ENCODE measurements at regions not wholly inside any gene's neighbourhood (a gene's known extent, or its start where the extent isn't known, plus 50 kb on each side); places are given as distances from the start of the nearest gene placed in this dataset.

DNA sequence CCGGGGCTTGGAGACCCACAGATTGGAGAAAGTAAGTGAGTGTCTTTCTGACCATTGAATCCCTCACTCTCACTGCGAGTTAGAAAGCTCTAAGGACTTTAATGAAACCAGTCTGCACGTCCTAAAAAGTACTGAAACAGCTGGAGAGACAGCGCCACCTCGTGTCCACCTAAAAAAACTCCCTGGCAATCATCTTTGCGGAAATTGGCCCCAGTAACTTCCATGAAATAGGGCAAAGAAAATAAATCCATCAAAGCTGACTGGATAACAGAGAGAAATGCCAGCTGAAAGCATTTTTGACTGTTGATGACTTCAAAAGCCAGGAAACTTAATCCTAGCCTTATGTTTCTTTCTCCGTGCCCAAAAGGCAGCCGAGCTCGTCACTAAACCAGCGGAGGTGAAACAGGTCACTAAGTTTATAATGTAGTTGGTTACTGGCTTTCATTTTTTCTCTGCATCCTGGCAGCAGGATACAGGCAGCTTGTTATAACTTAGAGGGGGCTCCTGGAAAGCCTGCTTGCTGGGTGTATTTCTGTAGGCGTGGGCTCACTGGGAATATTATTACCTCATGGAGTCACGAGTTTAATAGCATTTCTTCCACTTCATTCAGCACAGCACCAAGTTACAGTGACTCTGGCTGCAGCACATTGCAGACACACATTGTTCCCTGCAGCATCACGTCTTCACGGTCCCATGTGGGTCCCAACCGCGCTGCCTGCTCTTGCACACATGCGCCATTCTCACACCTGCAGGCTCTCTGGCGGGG is 266.5 kb downstream of the HRH4 start:
- no peaks in the 10 kb centered on the region for H3K27me3 ChIP-seq (ENCODE audit: control insufficient read depth, insufficient read depth, low read length, poor library complexity, severe bottlenecking)
- no peak overlapping the region for H3K27ac ChIP-seq (ENCODE audit: insufficient read depth, low read depth, low read length, poor library complexity, severe bottlenecking)
- H3K36me3 ChIP-seq (ENCODE audit: control insufficient read depth, insufficient read depth, low read length), result no peaks in the 10 kb centered on the region
- peaks cover 6% of the 10 kb centered on the region for H3K4me1 ChIP-seq (ENCODE audit: control insufficient read depth, insufficient read depth, low read length)
- 63 to 64% methylated on average over 18 of the region's 18 CpGs for WGBS, 2 experiments
- H3K9me3 ChIP-seq (ENCODE audit: control insufficient read depth, low read length), result no peaks in the 10 kb centered on the region
- no peak overlapping the region for H3K4me3 ChIP-seq (ENCODE audit: insufficient read depth, low read depth, low read length)

DNA sequence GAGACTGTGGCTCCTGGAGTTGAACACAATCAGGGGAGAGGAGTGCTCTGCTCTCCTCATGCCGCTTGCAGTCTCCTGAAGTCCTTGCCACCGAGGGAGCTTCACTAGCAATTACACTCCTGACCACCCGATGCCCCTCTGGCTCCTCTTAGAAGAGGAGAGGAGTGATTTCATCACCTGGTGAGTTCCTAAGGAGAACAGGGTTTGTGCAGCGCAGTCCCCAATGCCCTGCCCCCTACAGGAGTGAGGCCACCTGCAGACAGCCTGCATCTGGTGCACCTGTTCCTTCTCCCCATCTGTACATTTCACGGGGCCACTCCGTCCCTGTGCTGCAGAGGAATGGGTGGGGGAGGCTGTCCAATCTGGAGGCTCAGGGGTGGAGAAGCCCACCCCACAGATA is 267.2 kb downstream of the HRH4 start:
- no peak overlapping the region for H3K4me3 ChIP-seq (ENCODE audit: insufficient read depth, low read depth, low read length)
- H3K36me3 ChIP-seq (ENCODE audit: control insufficient read depth, insufficient read depth, low read length), result no peaks in the 10 kb centered on the region
- 65 to 77% methylated on average over 6 of the region's 6 CpGs for WGBS, 2 experiments
- no peak overlapping the region for H3K27ac ChIP-seq (ENCODE audit: insufficient read depth, low read depth, low read length, poor library complexity, severe bottlenecking)
- H3K4me1 ChIP-seq (ENCODE audit: control insufficient read depth, insufficient read depth, low read length), result peaks cover 6% of the 10 kb centered on the region
- no peaks in the 10 kb centered on the region for H3K9me3 ChIP-seq (ENCODE audit: control insufficient read depth, low read length)
- H3K27me3 ChIP-seq (ENCODE audit: control insufficient read depth, insufficient read depth, low read length, poor library complexity, severe bottlenecking), result no peaks in the 10 kb centered on the region

DNA sequence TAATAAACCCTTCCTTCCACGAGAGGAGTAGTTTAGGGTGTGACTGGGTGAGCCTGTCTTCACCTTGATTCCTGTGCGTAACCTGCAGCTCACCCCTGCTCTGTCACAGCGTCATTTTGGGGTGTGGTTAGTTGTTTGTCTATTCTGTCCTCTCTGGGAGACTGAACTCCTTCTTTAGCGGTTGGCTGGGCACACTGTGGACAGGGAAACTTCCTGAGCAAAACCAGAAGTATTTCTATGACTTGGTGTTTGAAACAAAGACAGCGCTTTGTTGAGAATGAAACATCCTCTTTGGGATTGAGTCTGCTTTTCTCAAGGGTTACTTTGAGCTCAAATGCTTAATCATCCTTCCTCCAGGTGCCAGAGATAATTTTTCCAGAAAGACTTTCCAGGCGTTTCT is 270.7 kb downstream of the HRH4 start:
- H3K9me3 ChIP-seq (ENCODE audit: control insufficient read depth, low read length), result no peaks in the 10 kb centered on the region
- WGBS, 2 experiments, result 94 to 96% methylated on average over 6 of the region's 6 CpGs

DNA sequence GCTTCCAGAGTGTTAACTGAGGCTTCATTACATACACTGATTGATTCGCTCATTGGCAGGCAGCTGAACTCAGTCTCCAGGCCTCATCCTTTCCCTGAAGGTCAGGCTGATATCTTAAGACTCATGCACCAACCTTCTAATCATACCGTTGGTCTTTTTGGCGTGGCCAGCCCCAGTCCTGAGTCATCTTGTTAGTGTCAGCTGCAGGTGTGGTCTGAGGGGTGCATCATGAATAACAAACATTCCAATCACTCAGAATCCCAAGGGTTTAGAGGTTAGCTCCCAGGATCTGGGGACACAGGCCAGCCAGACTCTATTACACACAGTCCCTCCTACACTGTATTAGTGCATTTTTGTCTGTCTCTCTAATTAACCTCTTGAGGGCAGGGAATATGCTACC is 271.5 kb downstream of the HRH4 start:
- WGBS, 2 experiments, result 81 to 90% methylated on average over 3 of the region's 3 CpGs
- H3K27ac ChIP-seq (ENCODE audit: insufficient read depth, low read depth, low read length, poor library complexity, severe bottlenecking), result no peak overlapping the region

More for the DNA sequence above, 270.7 kb downstream of the HRH4 start:
- H3K36me3 ChIP-seq (ENCODE audit: control insufficient read depth, insufficient read depth, low read length), result no peaks in the 10 kb centered on the region
- no peaks in the 10 kb centered on the region for H3K4me1 ChIP-seq (ENCODE audit: control insufficient read depth, insufficient read depth, low read length)
- no peaks in the 10 kb centered on the region for H3K27me3 ChIP-seq (ENCODE audit: control insufficient read depth, insufficient read depth, low read length, poor library complexity, severe bottlenecking)
- H3K4me3 ChIP-seq (ENCODE audit: insufficient read depth, low read depth, low read length), result no peak overlapping the region
- no peak overlapping the region for H3K27ac ChIP-seq (ENCODE audit: insufficient read depth, low read depth, low read length, poor library complexity, severe bottlenecking)

DNA sequence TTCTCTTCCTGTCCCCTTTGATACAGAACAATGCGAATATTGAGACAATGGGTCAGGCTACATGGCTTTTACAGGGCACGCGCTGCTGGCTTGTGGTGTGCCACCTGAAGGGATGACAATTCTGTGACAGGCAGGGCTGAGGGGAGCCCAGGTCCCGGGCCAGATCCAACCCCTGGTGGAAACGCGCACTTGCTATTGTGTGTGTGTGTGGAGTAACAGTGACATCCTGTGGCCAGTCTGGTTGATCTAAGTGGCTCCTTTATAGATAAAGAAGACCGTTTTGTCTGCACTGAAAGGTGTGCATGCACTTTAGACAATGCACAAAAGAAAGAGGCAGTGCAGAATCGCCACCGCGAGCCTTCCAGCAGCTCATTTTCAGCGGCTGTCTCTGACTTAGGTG is 273.6 kb downstream of the HRH4 start:
- no peak overlapping the region for H3K27ac ChIP-seq (ENCODE audit: insufficient read depth, low read depth, low read length, poor library complexity, severe bottlenecking)
- no peaks in the 10 kb centered on the region for H3K9me3 ChIP-seq (ENCODE audit: control insufficient read depth, low read length)
- H3K36me3 ChIP-seq (ENCODE audit: control insufficient read depth, insufficient read depth, low read length), result no peaks in the 10 kb centered on the region
- 83 to 86% methylated on average over 11 of the region's 11 CpGs for WGBS, 2 experiments
- no peaks in the 10 kb centered on the region for H3K27me3 ChIP-seq (ENCODE audit: control insufficient read depth, insufficient read depth, low read length, poor library complexity, severe bottlenecking)
- no peak overlapping the region for H3K4me3 ChIP-seq (ENCODE audit: insufficient read depth, low read depth, low read length)
- H3K4me1 ChIP-seq (ENCODE audit: control insufficient read depth, insufficient read depth, low read length), result no peaks in the 10 kb centered on the region

More for the DNA sequence above, 271.5 kb downstream of the HRH4 start:
- Histone ChIP-seq H3K4me1 (ENCODE audit: control insufficient read depth, insufficient read depth, low read length) (no peaks in the 10 kb centered on the region), H3K36me3 (ENCODE audit: control insufficient read depth, insufficient read depth, low read length) (no peaks in the 10 kb centered on the region), H3K4me3 (ENCODE audit: insufficient read depth, low read depth, low read length) (no peak overlapping the region), H3K27me3 (ENCODE audit: control insufficient read depth, insufficient read depth, low read length, poor library complexity, severe bottlenecking) (no peaks in the 10 kb centered on the region), H3K9me3 (ENCODE audit: control insufficient read depth, low read length) (no peaks in the 10 kb centered on the region)

DNA sequence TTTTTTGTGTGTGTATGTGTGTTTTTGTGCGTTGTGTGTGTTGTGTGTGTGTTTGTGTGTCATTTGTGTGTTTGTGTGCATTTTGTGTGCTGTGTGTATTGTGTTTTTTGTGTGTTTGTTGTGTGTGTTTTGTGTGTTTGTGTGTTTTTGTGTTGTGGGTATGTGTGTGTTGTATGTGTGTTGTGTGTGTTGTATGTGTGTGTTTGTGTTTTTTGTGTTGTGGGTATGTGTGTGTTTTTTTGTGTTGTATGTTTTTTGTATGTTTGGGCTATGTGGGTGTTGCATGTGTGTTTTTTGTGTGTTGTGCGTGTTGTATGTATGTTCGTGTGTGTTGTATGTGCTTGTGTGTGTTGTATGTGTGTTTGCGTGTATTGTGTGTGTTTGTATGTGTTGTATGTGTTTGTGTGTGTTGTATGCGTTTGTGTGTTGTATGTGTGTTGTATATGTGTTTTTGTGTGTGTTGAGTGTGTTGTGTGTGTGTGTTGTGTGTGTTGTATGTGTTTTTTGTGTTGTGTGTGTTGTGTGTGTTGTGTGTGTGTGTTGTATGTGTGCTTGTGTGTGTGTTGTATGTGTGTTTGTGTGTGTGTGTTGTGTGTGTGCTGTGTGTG is 275.3 kb downstream of the HRH4 start:
- Histone ChIP-seq H3K36me3 (ENCODE audit: control insufficient read depth, insufficient read depth, low read length) (no peaks in the 10 kb centered on the region), H3K27me3 (ENCODE audit: control insufficient read depth, insufficient read depth, low read length, poor library complexity, severe bottlenecking) (no peaks in the 10 kb centered on the region)

DNA sequence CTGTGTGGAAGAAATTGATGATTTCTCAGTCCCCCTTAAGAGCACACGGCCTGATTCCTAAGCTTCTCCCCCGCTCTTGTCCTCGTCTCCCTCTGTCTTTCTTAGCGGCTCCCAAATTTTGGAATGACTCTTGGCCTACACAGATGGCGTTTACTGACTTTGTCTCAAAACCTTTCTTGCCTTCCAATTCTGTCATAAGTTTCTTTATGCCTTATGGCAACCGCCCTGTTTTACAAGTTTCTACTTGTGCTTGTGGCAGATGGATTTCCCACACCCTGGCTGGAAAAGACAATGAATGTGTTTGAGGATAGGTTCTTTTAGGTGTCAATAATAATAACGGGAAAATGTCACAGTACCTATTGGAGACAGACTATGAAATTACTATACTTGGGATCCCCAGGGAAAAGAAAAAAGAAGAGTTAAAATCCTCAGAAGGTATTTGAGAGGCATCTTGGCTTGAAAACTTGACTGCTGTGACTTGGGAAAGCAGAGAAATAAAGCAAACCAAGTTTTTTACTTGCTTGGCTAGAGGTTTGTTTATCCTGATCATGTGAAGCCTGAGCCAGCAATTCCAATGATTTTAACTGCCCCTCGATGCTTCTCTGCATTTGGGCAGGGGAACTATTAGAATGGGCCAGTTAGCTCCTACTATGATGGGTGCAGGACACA is 276.4 kb downstream of the HRH4 start:
- Histone ChIP-seq H3K27ac (ENCODE audit: insufficient read depth, low read depth, low read length, poor library complexity, severe bottlenecking) (no peak overlapping the region), H3K4me3 (ENCODE audit: insufficient read depth, low read depth, low read length) (no peak overlapping the region), H3K27me3 (ENCODE audit: control insufficient read depth, insufficient read depth, low read length, poor library complexity, severe bottlenecking) (no peaks in the 10 kb centered on the region), H3K36me3 (ENCODE audit: control insufficient read depth, insufficient read depth, low read length) (no peaks in the 10 kb centered on the region), H3K4me1 (ENCODE audit: control insufficient read depth, insufficient read depth, low read length) (no peaks in the 10 kb centered on the region), H3K9me3 (ENCODE audit: control insufficient read depth, low read length) (no peaks in the 10 kb centered on the region)
- 91 to 93% methylated on average over 8 of the region's 8 CpGs for WGBS, 2 experiments

More for the DNA sequence above, 275.3 kb downstream of the HRH4 start:
- H3K9me3 ChIP-seq (ENCODE audit: control insufficient read depth, low read length), result no peaks in the 10 kb centered on the region
- H3K4me1 ChIP-seq (ENCODE audit: control insufficient read depth, insufficient read depth, low read length), result no peaks in the 10 kb centered on the region
- H3K27ac ChIP-seq (ENCODE audit: insufficient read depth, low read depth, low read length, poor library complexity, severe bottlenecking), result no peak overlapping the region
- 86 to 92% methylated on average over 5 of the region's 5 CpGs for WGBS, 2 experiments
- H3K4me3 ChIP-seq (ENCODE audit: insufficient read depth, low read depth, low read length), result no peak overlapping the region

DNA sequence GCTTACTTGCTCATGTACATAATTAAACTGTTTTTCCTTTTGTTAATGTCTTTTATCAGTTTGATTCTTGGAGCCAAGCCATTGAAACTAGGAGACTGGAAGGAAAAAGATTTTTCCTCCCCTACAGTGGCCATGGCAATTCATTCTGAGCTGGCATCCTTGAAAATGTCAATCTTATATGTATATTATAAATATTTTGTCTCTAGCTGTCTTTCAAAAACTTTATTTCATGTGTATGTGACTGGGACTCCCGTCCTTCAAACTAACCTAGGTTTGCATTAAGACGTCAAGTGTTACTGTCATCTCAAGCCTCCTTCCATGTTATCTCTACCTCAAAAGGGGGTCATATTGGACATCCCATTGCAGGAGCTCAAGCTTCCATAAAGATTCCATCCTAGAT is 280.4 kb downstream of the HRH4 start:
- H3K27me3 ChIP-seq (ENCODE audit: control insufficient read depth, insufficient read depth, low read length, poor library complexity, severe bottlenecking), result no peaks in the 10 kb centered on the region
- no peak overlapping the region for H3K27ac ChIP-seq (ENCODE audit: insufficient read depth, low read depth, low read length, poor library complexity, severe bottlenecking)
- H3K36me3 ChIP-seq (ENCODE audit: control insufficient read depth, insufficient read depth, low read length), result no peaks in the 10 kb centered on the region
- H3K4me1 ChIP-seq (ENCODE audit: control insufficient read depth, insufficient read depth, low read length), result no peaks in the 10 kb centered on the region
- no peaks in the 10 kb centered on the region for H3K9me3 ChIP-seq (ENCODE audit: control insufficient read depth, low read length)
- no peak overlapping the region for H3K4me3 ChIP-seq (ENCODE audit: insufficient read depth, low read depth, low read length)
- 90 to 97% methylated on average over 2 of the region's 2 CpGs for WGBS, 2 experiments

DNA sequence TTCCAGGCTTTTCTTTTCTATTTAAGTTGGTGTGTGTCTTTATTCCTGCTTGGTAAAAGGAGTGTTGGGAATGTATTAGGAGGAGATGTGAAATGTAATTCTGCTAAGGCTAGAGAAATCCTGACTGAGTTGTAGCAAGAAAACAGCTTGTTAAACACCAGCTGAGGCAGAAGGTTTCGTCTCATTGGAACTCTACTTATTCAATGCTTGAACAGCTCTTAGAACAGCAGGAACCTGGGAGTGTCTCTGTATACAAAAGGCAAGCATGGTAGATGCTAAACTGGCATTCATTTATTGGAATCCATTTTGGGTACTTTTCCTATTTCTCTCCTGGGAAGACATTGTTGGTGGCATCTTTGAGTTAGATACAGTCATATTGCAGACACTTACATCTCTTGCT is 280.9 kb downstream of the HRH4 start:
- no peaks in the 10 kb centered on the region for H3K36me3 ChIP-seq (ENCODE audit: control insufficient read depth, insufficient read depth, low read length)
- no peaks in the 10 kb centered on the region for H3K27me3 ChIP-seq (ENCODE audit: control insufficient read depth, insufficient read depth, low read length, poor library complexity, severe bottlenecking)
- H3K27ac ChIP-seq (ENCODE audit: insufficient read depth, low read depth, low read length, poor library complexity, severe bottlenecking), result no peak overlapping the region
- no peaks in the 10 kb centered on the region for H3K9me3 ChIP-seq (ENCODE audit: control insufficient read depth, low read length)
- no peak overlapping the region for H3K4me3 ChIP-seq (ENCODE audit: insufficient read depth, low read depth, low read length)
- H3K4me1 ChIP-seq (ENCODE audit: control insufficient read depth, insufficient read depth, low read length), result no peaks in the 10 kb centered on the region
- WGBS, 2 experiments, result 69 to 71% methylated on average over 1 of the region's 1 CpG

DNA sequence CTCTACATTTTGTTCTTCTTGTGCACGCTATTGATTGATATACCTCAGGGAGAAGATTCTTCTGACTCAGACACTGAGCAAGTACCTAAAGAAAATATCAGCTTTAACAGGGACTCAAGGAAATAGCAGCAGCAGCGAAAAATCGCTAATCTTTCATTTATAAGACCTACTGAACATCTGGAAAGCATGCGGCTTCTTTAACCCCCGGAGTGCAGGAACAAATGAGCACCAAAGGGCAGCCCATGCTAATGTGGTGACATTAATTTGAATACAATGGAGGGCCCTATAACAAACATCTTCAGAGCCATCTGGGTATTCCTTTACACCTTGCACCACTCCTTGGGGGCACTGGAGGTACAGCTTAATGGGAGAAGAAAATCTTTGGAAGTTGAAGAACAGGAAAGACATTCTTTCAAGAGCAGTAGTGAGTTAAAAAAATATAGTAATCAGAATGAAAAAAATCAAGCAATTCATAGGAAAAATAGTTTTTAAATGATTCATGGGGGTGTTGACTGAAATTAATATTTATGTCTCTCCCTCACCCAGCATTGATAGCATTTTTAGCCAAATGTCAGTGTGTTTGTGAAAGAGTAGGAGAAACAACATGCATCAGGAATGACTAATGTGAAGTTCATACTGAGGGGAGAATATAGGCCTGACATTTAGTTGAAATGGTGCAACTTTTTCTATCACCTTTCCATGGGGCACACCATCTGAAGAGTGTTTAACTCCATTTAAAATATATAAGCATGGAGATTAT is 281.7 kb downstream of the HRH4 start:
- WGBS, 2 experiments, result 92 to 95% methylated on average over 5 of the region's 5 CpGs

More for the DNA sequence above, 281.7 kb downstream of the HRH4 start:
- H3K4me3 ChIP-seq (ENCODE audit: insufficient read depth, low read depth, low read length), result no peak overlapping the region
- H3K27ac ChIP-seq (ENCODE audit: insufficient read depth, low read depth, low read length, poor library complexity, severe bottlenecking), result no peak overlapping the region
- no peaks in the 10 kb centered on the region for H3K36me3 ChIP-seq (ENCODE audit: control insufficient read depth, insufficient read depth, low read length)
- H3K27me3 ChIP-seq (ENCODE audit: control insufficient read depth, insufficient read depth, low read length, poor library complexity, severe bottlenecking), result no peaks in the 10 kb centered on the region
- no peaks in the 10 kb centered on the region for H3K4me1 ChIP-seq (ENCODE audit: control insufficient read depth, insufficient read depth, low read length)
- no peaks in the 10 kb centered on the region for H3K9me3 ChIP-seq (ENCODE audit: control insufficient read depth, low read length)

All from ectodermal cell (in vitro differentiated cells).